Parathyroid adenoma (tissue), 2 donors: ENCODE measurements at regions not wholly inside any gene's neighbourhood (a gene's known extent, or its start where the extent isn't known, plus 50 kb on each side); places are given as distances from the start of the nearest gene placed in this dataset.

Experiments used
- H2AFZ ChIP-seq: fragments of 300-600 bp; sonication (generic); one replicate; pipeline ENCODE4 v1.7.0; 2017; ENCODE audit warnings: antibody characterized with exemption, mild to moderate bottlenecking
- H3K27ac ChIP-seq: fragments of 300-600 bp; sonication (generic); one replicate; pipeline ENCODE4 v1.7.0; 2017
- H3K27me3 ChIP-seq: fragments of 300-600 bp; sonication (generic); one replicate; pipeline ENCODE4 v1.7.0; 2017; ENCODE audit warnings: low read length; ENCODE audit not compliant: control insufficient read depth, insufficient read depth
- H3K36me3 ChIP-seq: fragments of 300-600 bp; sonication (generic); one replicate; pipeline ENCODE4 v1.7.0; 2017; ENCODE audit warnings: low read length; ENCODE audit not compliant: control insufficient read depth, insufficient read depth
- H3K4me1 ChIP-seq: fragments of 300-600 bp; sonication (generic); one replicate; pipeline ENCODE4 v1.7.0; 2017; ENCODE audit warnings: control low read depth
- H3K4me2 ChIP-seq: fragments of 300-600 bp; sonication (generic); one replicate; pipeline ENCODE4 v1.7.0; 2017; ENCODE audit warnings: low read length
- H3K4me3 ChIP-seq: fragments of 300-600 bp; sonication (generic); one replicate; pipeline ENCODE4 v1.7.0; 2017; ENCODE audit warnings: low read depth, low read length
- H3K79me2 ChIP-seq: fragments of 300-600 bp; sonication (generic); one replicate; pipeline ENCODE4 v1.7.0; 2017; ENCODE audit warnings: control low read depth
- H3K9ac ChIP-seq: fragments of 300-600 bp; sonication (generic); one replicate; pipeline ENCODE4 v1.7.0; 2017; ENCODE audit warnings: mild to moderate bottlenecking
- H3K9me3 ChIP-seq: fragments of 300-600 bp; sonication (generic); one replicate; pipeline ENCODE4 v1.7.0; 2017; ENCODE audit warnings: low read length; ENCODE audit not compliant: control insufficient read depth
- TF ChIP-seq, protein P1 (sequence below): fragments of 300-600 bp; sonication (generic); IDR thresholded peaks from one replicate; pipeline ENCODE4 v1.7.0; 2017; ENCODE audit warnings: antibody characterized with exemption, mild to moderate bottlenecking
- donor health status: primary hyperparathyroidism.

GRCh38 chr2:12034382-12034781, 287.9 kb downstream of the LPIN1 start:
- Histone ChIP-seq H3K4me1 (no peaks in the 10 kb centered on the region), H3K27ac (no peak overlapping the region), H3K27me3 (no peaks in the 10 kb centered on the region), H3K9me3 (no peaks in the 10 kb centered on the region), H3K4me2 (no peak overlapping the region), H3K79me2 (no peaks in the 10 kb centered on the region), H2AFZ (no peak overlapping the region), H3K36me3 (no peaks in the 10 kb centered on the region), H3K9ac (no peak overlapping the region), H3K4me3 (no peak overlapping the region)
- TF ChIP-seq, protein P1, sequence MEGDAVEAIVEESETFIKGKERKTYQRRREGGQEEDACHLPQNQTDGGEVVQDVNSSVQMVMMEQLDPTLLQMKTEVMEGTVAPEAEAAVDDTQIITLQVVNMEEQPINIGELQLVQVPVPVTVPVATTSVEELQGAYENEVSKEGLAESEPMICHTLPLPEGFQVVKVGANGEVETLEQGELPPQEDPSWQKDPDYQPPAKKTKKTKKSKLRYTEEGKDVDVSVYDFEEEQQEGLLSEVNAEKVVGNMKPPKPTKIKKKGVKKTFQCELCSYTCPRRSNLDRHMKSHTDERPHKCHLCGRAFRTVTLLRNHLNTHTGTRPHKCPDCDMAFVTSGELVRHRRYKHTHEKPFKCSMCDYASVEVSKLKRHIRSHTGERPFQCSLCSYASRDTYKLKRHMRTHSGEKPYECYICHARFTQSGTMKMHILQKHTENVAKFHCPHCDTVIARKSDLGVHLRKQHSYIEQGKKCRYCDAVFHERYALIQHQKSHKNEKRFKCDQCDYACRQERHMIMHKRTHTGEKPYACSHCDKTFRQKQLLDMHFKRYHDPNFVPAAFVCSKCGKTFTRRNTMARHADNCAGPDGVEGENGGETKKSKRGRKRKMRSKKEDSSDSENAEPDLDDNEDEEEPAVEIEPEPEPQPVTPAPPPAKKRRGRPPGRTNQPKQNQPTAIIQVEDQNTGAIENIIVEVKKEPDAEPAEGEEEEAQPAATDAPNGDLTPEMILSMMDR, result no peak

DNA sequence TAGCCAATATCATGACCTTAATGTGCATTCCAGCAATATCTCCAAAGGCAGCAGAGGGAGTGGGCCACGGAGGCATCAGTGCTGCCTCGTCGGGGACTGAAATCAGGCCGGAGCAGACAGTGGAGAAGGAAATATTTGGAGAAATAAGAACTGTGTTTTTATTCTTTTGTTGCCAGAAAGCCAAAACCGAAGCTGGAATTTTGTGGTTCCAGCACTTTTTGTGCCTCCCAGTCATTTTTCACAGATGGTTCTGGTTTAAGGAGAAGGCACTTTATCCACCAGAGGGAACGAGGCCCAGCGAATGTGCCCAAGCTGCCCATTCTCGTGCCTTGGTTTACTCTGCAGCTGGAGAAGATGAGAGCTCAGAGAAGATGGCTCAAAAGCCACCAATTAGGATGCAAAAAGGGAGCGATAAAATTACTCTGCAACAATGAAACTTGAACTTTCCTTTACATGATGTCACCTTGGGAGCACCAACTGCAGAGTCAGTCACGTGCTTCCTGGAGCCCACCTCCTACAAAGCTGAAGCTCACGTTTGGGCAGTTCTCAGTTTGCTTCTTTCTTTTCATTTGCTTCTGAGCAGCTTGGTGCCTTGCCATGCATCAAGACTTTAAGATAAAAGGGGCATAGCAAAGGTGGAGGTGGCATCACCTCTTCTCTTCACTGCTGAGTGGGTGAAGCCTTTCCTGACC, 288.7 kb downstream of the LPIN1 start:
- H3K79me2 ChIP-seq, result no peaks in the 10 kb centered on the region
- H3K4me1 ChIP-seq, result no peaks in the 10 kb centered on the region
- no peak overlapping the region for H3K4me2 ChIP-seq
- H3K9me3 ChIP-seq, result no peaks in the 10 kb centered on the region
- H3K9ac ChIP-seq, result no peak overlapping the region
- H3K27me3 ChIP-seq, result no peaks in the 10 kb centered on the region
- H2AFZ ChIP-seq, result no peak overlapping the region
- TF ChIP-seq, protein P1, result no peak
- no peak overlapping the region for H3K4me3 ChIP-seq
- no peak overlapping the region for H3K27ac ChIP-seq
- no peaks in the 10 kb centered on the region for H3K36me3 ChIP-seq

GRCh38 chr2:12035956-12036639, 289.7 kb downstream of the LPIN1 start:
- Histone ChIP-seq H3K36me3 (no peaks in the 10 kb centered on the region), H3K4me1 (no peaks in the 10 kb centered on the region)

DNA sequence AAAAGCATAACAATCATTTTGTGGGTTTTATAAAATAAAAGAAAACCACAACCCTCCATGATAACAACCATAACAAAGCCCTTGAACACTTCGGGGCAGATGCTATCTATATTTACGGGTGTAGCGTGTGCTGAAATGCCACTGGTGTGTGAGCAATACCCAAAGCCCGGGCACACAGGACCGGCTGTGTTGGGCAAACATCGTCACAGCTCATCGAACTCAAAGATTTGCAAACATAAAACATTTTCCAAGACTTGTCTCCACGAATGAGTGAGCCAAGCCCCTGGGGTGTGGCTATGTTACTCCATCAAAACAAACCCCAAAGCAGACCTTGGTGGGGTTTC, 290.2 kb downstream of the LPIN1 start:
- Histone ChIP-seq H3K4me1 (no peaks in the 10 kb centered on the region), H3K9ac (no peak overlapping the region), H2AFZ (no peak overlapping the region), H3K4me2 (no peak overlapping the region), H3K4me3 (no peak overlapping the region), H3K27ac (no peak overlapping the region), H3K79me2 (no peaks in the 10 kb centered on the region), H3K9me3 (no peaks in the 10 kb centered on the region), H3K36me3 (no peaks in the 10 kb centered on the region), H3K27me3 (no peaks in the 10 kb centered on the region)
- TF ChIP-seq, protein P1, result no peak

More at GRCh38 chr2:12035956-12036639, 289.7 kb downstream of the LPIN1 start:
- Histone ChIP-seq H3K27me3 (no peaks in the 10 kb centered on the region), H3K79me2 (no peaks in the 10 kb centered on the region), H3K27ac (no peak overlapping the region), H3K9me3 (no peaks in the 10 kb centered on the region), H2AFZ (no peak overlapping the region), H3K9ac (no peak overlapping the region), H3K4me3 (no peak overlapping the region), H3K4me2 (no peak overlapping the region)
- TF ChIP-seq, protein P1, result no peak

GRCh38 chr2:12037301-12037700, 290.9 kb downstream of the LPIN1 start:
- TF ChIP-seq, protein P1, result no peak
- no peaks in the 10 kb centered on the region for H3K27me3 ChIP-seq
- no peaks in the 10 kb centered on the region for H3K4me1 ChIP-seq
- no peaks in the 10 kb centered on the region for H3K36me3 ChIP-seq
- H3K9me3 ChIP-seq, result no peaks in the 10 kb centered on the region
- no peak overlapping the region for H3K27ac ChIP-seq
- no peak overlapping the region for H3K4me2 ChIP-seq
- H3K79me2 ChIP-seq, result no peaks in the 10 kb centered on the region
- no peak overlapping the region for H3K4me3 ChIP-seq
- no peak overlapping the region for H2AFZ ChIP-seq
- no peak overlapping the region for H3K9ac ChIP-seq
